Endothelial cell of umbilical vein (primary cell): ENCODE measurements at regions not wholly inside any gene's neighbourhood (a gene's known extent, or its start where the extent isn't known, plus 50 kb on each side); places are given as distances from the start of the nearest gene placed in this dataset.

ENCODE experiments used
- BruUV-seq: library from RNA; stranded (reverse); fragments of 400-500 nt; replicated peaks from 2 replicates; lab custom pipeline; 2021; lab: Mats Ljungman, UMichigan
- CTCF ChIA-PET: fragments of 300-600, 350-600 bp; sonication (Branson Sonifier 250); formaldehyde crosslinking; loops from one replicate; lab custom pipeline; 2021; ENCODE audit warnings: antibody characterized with exemption, inconsistent platforms; lab: Charles Lee
- POLR2A ChIA-PET: fragments of 300-600, 350-600 bp; sonication (Branson Sonifier 250); formaldehyde crosslinking; loops from one replicate; lab custom pipeline; 2021; ENCODE audit warnings: antibody characterized with exemption, inconsistent platforms; lab: Charles Lee
- DNase-seq: peaks from one replicate; pipeline ENCODE4 v3.0.0-alpha.2; 2011; ENCODE audit warnings: low read depth, low spot score
- FAIRE-seq: peaks from 2 replicates; lab custom pipeline; 2011; peaks lifted over from hg19 to GRCh38; lab: Jason Lieb, UNC
- H2AFZ ChIP-seq: 2 replicates; pipeline ENCODE4 v1.6.0; 2012; ENCODE audit warnings: low read depth, low read length, control low read depth, inconsistent platforms
- H3K27ac ChIP-seq: 2 replicates; pipeline ENCODE4 v1.5.1; 2011; ENCODE audit warnings: low read depth, mild to moderate bottlenecking, control low read depth, low read length, moderate library complexity; ENCODE audit not compliant: insufficient read depth
- H3K27me3 ChIP-seq, 2 experiments: 2 replicates each; pipeline versions ENCODE4 v1.6.0 to v1.6.1; 2011; ENCODE audit warnings: low read length in 2 of 2, mixed read lengths in 1 of 2; ENCODE audit not compliant: control insufficient read depth in 2 of 2, insufficient read depth in 2 of 2
- H3K36me3 ChIP-seq, 2 experiments: 2 replicates in 1 of 2; 3 replicates in 1 of 2; pipeline ENCODE4 v1.5.1; 2011; ENCODE audit warnings: low read length in 2 of 2, mild to moderate bottlenecking in 1 of 2, moderate library complexity in 1 of 2; ENCODE audit not compliant: control insufficient read depth in 2 of 2, insufficient read depth in 2 of 2; ENCODE audit errors: extremely low read depth in 1 of 2
- H3K4me1 ChIP-seq: 3 replicates; pipeline ENCODE4 v1.5.1; 2011; ENCODE audit warnings: mild to moderate bottlenecking, low read length; ENCODE audit not compliant: control insufficient read depth, insufficient read depth; ENCODE audit errors: extremely low read depth
- H3K4me2 ChIP-seq: 2 replicates; pipeline ENCODE4 v1.6.1; 2011; ENCODE audit warnings: low read length, control low read depth, mixed read lengths; ENCODE audit not compliant: insufficient read depth
- H3K4me3 ChIP-seq, 3 experiments: fragments of 200-600 bp in 1 of 3; sonication (generic), shearing (Covaris generic) in 1 of 3; replicated peaks in 1 of 3; 2 replicates each; pipeline ENCODE4 v1.5.1; 2011 to 2016; ENCODE audit warnings: control low read depth in 3 of 3, low read length in 3 of 3, mild to moderate bottlenecking in 2 of 3, inconsistent platforms in 1 of 3, low read depth in 1 of 3, moderate library complexity in 1 of 3; ENCODE audit not compliant: insufficient read depth in 1 of 3
- H3K79me2 ChIP-seq: 2 replicates; pipeline ENCODE4 v1.6.0; 2012; ENCODE audit warnings: low read length, inconsistent platforms; ENCODE audit not compliant: control insufficient read depth, insufficient read depth
- H3K9ac ChIP-seq: replicated peaks from 2 replicates; pipeline ENCODE3; 2011; ENCODE audit warnings: low read length, control low read depth; ENCODE audit not compliant: insufficient read depth; ENCODE audit errors: extremely low read depth
- H3K9me1 ChIP-seq: replicated peaks from 3 replicates; pipeline ENCODE4 v1.6.0; 2011; ENCODE audit warnings: mild to moderate bottlenecking, low read length; ENCODE audit not compliant: control insufficient read depth, insufficient read depth; ENCODE audit errors: extremely low read depth
- H3K9me3 ChIP-seq: replicated peaks from 2 replicates; pipeline ENCODE4 v1.5.1; 2012; ENCODE audit warnings: low read length, inconsistent platforms; ENCODE audit not compliant: control insufficient read depth, insufficient read depth
- H4K20me1 ChIP-seq: replicated peaks from 2 replicates; pipeline ENCODE3; 2011; ENCODE audit warnings: mild to moderate bottlenecking, low read length; ENCODE audit not compliant: control insufficient read depth, insufficient read depth; ENCODE audit errors: extremely low read depth
- CTCF ChIP-seq, 2 donors: IDR thresholded peaks; 1 replicate in 1 of 2; 2 replicates in 1 of 2; pipeline ENCODE4 v1.5.1; 2011; ENCODE audit warnings: low read length in 2 of 2, mild to moderate bottlenecking in 2 of 2, moderate library complexity in 2 of 2, control low read depth in 1 of 2, inconsistent platforms in 1 of 2, low read depth in 1 of 2; ENCODE audit not compliant: insufficient read depth in 1 of 2; ENCODE audit errors: extremely low read depth in 1 of 2
- EZH2 ChIP-seq: IDR thresholded peaks from 2 replicates; pipeline ENCODE4 v1.6.1; 2012; ENCODE audit warnings: borderline replicate concordance, low read depth, mild to moderate bottlenecking, moderate library complexity, low read length, inconsistent platforms; ENCODE audit not compliant: severe bottlenecking
- FOS ChIP-seq: IDR thresholded peaks from 2 replicates; pipeline ENCODE4 v1.6.1; 2011; ENCODE audit warnings: mild to moderate bottlenecking, low read length, moderate library complexity, borderline replicate concordance; ENCODE audit not compliant: insufficient read depth
- GATA2 ChIP-seq: IDR thresholded peaks from 2 replicates; pipeline ENCODE4 v1.7.0; 2011; ENCODE audit warnings: low read depth, mild to moderate bottlenecking, moderate library complexity, mixed read lengths, low read length; ENCODE audit not compliant: insufficient read length, insufficient read depth
- JUN ChIP-seq: IDR thresholded peaks from 2 replicates; pipeline ENCODE4 v1.6.1; 2011; ENCODE audit warnings: borderline replicate concordance, low read depth; ENCODE audit not compliant: insufficient read length, insufficient read depth
- MAX ChIP-seq: IDR thresholded peaks from 2 replicates; pipeline ENCODE4 v1.6.1; 2011; ENCODE audit not compliant: insufficient read depth, insufficient read length
- MYC ChIP-seq: IDR thresholded peaks from one replicate; pipeline ENCODE4 v1.6.1; 2011; ENCODE audit warnings: mild to moderate bottlenecking, low read depth, low read length
- POLR2A ChIP-seq: IDR thresholded peaks from 2 replicates; pipeline ENCODE4 v1.6.1; 2012; ENCODE audit warnings: low read depth, mild to moderate bottlenecking, control low read depth, low read length
- POLR2AphosphoS5 ChIP-seq: IDR thresholded peaks from 2 replicates; pipeline ENCODE4 v1.6.1; 2012; ENCODE audit warnings: low read depth, mild to moderate bottlenecking, control low read depth, low read length, moderate library complexity; ENCODE audit not compliant: insufficient read depth
- dilution Hi-C: fragments of 300-500 bp; cut with MboI; formaldehyde crosslinking; loops from one replicate; pipeline ENCODE4 v1.15.0; 2019; ENCODE audit warnings: low sequenced_read_pairs; ENCODE audit not compliant: extremely low pct_ligation_motif_present
- intact Hi-C: fragments of 100-400 bp; cut with micrococcal nuclease; formaldehyde crosslinking; loops from one replicate; pipeline ENCODE4 v1.10.0; 2022

- Histone ChIP-seq H3K4me1 (no peaks in the 10 kb centered on the region), H3K9ac (no peak overlapping the region), H3K79me2 (no peaks in the 10 kb centered on the region), H3K4me3 (no peak overlapping the region), H3K9me3 (no peaks in the 10 kb centered on the region), H3K27me3 (peaks cover 8% of the 10 kb centered on the region in 2 experiments), H3K9me1 (no peaks in the 10 kb centered on the region), H2AFZ (no peak overlapping the region), H3K4me2 (no peak overlapping the region), H4K20me1 (no peaks in the 10 kb centered on the region), H3K36me3 (no peaks in the 10 kb centered on the region), H3K27ac (no peak overlapping the region)
- FAIRE-seq = no peak
- intact Hi-C loops (no loop called here), dilution Hi-C loops (no loop called here)
- POLR2A ChIA-PET = no interaction called here
- CTCF ChIA-PET = interaction anchor here (1.5 to 4.6 kb wide), 2 partner anchors 65 to 240 kb away, joined by 7 to 17 read pairs; no protein-coding TSS in a partner anchor
- no TSS peak for BruUV-seq
- TF ChIP-seq JUN (no peak), CTCF (IDR thresholded peaks at IDR 0.05; ENCODE audit: extremely low read depth in 1 of 2, insufficient read depth in 1 of 2, low read depth in 1 of 2, low read length in 2 of 2) (no peak), POLR2AphosphoS5 (no peak), POLR2A (no peak), FOS (no peak), GATA2 (no peak), EZH2 (no peak), MYC (no peak), MAX (no peak)
- no peak for DNase-seq
Observed at GRCh38 chr9:38153152-38153909, 84.3 kb upstream of the SHB start.
